CD14-positive monocyte (primary cell): ENCODE measurements at regions not wholly inside any gene's neighbourhood (a gene's known extent, or its start where the extent isn't known, plus 50 kb on each side); places are given as distances from the start of the nearest gene placed in this dataset.

Source experiments
- DNase-seq, 3 donors: peaks; one replicate each; pipeline ENCODE4 v3.0.0-alpha.2; 2011 to 2022
- H2AFZ ChIP-seq: 2 replicates; pipeline ENCODE4 v1.6.0; 2012; ENCODE audit warnings: mild to moderate bottlenecking, low read depth, low read length, inconsistent platforms; ENCODE audit not compliant: insufficient read depth, poor library complexity, severe bottlenecking
- H3K27ac ChIP-seq, 2 donors: 1 replicate in 1 of 2; 2 replicates in 1 of 2; pipeline ENCODE4 v1.5.1; 2012 to 2013; ENCODE audit warnings: low read length in 2 of 2, control low read depth in 1 of 2, inconsistent platforms in 1 of 2, low read depth in 1 of 2, mild to moderate bottlenecking in 1 of 2
- H3K27me3 ChIP-seq, 2 donors: one replicate each; pipeline versions ENCODE4 v1.6.0 to v1.6.1; 2011 to 2013; ENCODE audit warnings: low read length in 2 of 2; ENCODE audit not compliant: control insufficient read depth in 2 of 2, insufficient read depth in 2 of 2
- H3K36me3 ChIP-seq, 2 donors: replicated peaks in 1 of 2; 1 replicate in 1 of 2; 2 replicates in 1 of 2; pipeline versions ENCODE4 v1.5.1 to v1.6.1; 2012 to 2013; ENCODE audit warnings: low read length in 2 of 2, control low read depth in 1 of 2, inconsistent platforms in 1 of 2, mild to moderate bottlenecking in 1 of 2; ENCODE audit not compliant: insufficient read depth in 2 of 2, control insufficient read depth in 1 of 2
- H3K4me1 ChIP-seq, 2 donors: 1 replicate in 1 of 2; 2 replicates in 1 of 2; pipeline versions ENCODE4 v1.5.1 to v1.6.1; 2012 to 2013; ENCODE audit warnings: low read length in 2 of 2, control low read depth in 1 of 2, inconsistent platforms in 1 of 2, mild to moderate bottlenecking in 1 of 2, moderate library complexity in 1 of 2; ENCODE audit not compliant: insufficient read depth in 2 of 2, control insufficient read depth in 1 of 2
- H3K4me2 ChIP-seq: replicated peaks from 2 replicates; pipeline ENCODE3; 2012; ENCODE audit warnings: low read length, moderate library complexity, mild to moderate bottlenecking; ENCODE audit not compliant: poor library complexity, severe bottlenecking; ENCODE audit errors: extremely low read depth
- H3K4me3 ChIP-seq, 3 experiments: fragments of 200-600 bp in 1 of 3; sonication (generic) in 1 of 3; replicated peaks in 1 of 3; 1 replicate in 2 of 3; 2 replicates in 1 of 3; pipeline ENCODE4 v1.5.1; 2011 to 2013; ENCODE audit warnings: low read length in 3 of 3, mild to moderate bottlenecking in 3 of 3, control low read depth in 2 of 3, low read depth in 2 of 3, inconsistent platforms in 1 of 3, moderate library complexity in 1 of 3
- H3K79me2 ChIP-seq: 2 replicates; pipeline ENCODE4 v1.6.0; 2012; ENCODE audit warnings: mild to moderate bottlenecking, control low read depth, inconsistent platforms, low read length, moderate library complexity; ENCODE audit not compliant: insufficient read depth
- H3K9ac ChIP-seq: 2 replicates; pipeline ENCODE4 v1.6.0; 2017; ENCODE audit warnings: low read length, mild to moderate bottlenecking; ENCODE audit not compliant: insufficient read depth, poor library complexity, severe bottlenecking
- H3K9me3 ChIP-seq, 2 donors: replicated peaks in 1 of 2; 1 replicate in 1 of 2; 2 replicates in 1 of 2; pipeline versions ENCODE4 v1.5.1 to v1.6.1; 2012 to 2013; ENCODE audit warnings: low read length in 2 of 2, control low read depth in 1 of 2; ENCODE audit not compliant: control insufficient read depth in 1 of 2, insufficient read depth in 1 of 2
- H4K20me1 ChIP-seq: 2 replicates; pipeline ENCODE4 v1.6.0; 2012; ENCODE audit warnings: mild to moderate bottlenecking, low read length, control low read depth, moderate library complexity; ENCODE audit not compliant: insufficient read depth
- H3K27ac Mint-ChIP-seq, 7 donors: one replicate each; pipeline ENCODE4 v1.8.0; 2020; ENCODE audit warnings: mild to moderate bottlenecking in 7 of 7, mixed read lengths in 7 of 7, moderate library complexity in 6 of 7, inconsistent platforms in 2 of 7
- H3K27me3 Mint-ChIP-seq, 3 donors: one replicate each; pipeline ENCODE4 v1.8.0; 2021 to 2022; ENCODE audit warnings: low read depth in 3 of 3, mild to moderate bottlenecking in 3 of 3, mixed read lengths in 3 of 3, moderate library complexity in 3 of 3, inconsistent platforms in 1 of 3
- H3K36me3 Mint-ChIP-seq, 2 donors: one replicate each; pipeline ENCODE4 v1.8.0; 2020; ENCODE audit warnings: mixed read lengths in 2 of 2, inconsistent platforms in 1 of 2, mild to moderate bottlenecking in 1 of 2
- H3K4me1 Mint-ChIP-seq: one replicate; pipeline ENCODE4 v1.8.0; 2020; ENCODE audit warnings: mild to moderate bottlenecking, mixed read lengths
- H3K4me3 Mint-ChIP-seq, 2 donors: one replicate each; pipeline ENCODE4 v1.8.0; 2020; ENCODE audit warnings: mild to moderate bottlenecking in 2 of 2, mixed read lengths in 2 of 2, moderate library complexity in 1 of 2
- H3K9me3 Mint-ChIP-seq, 7 donors: one replicate each; pipeline ENCODE4 v1.8.0; 2020 to 2022; ENCODE audit warnings: mixed read lengths in 7 of 7, mild to moderate bottlenecking in 6 of 7, moderate library complexity in 6 of 7, inconsistent platforms in 2 of 7
- CTCF ChIP-seq: fragments of 200-600 bp; IDR thresholded peaks from one replicate; pipeline ENCODE4 v1.8.0; 2022; ENCODE audit warnings: antibody characterized with exemption, mild to moderate bottlenecking
- WGBS: methylation state at CpG from one replicate; pipeline ENCODE4 v1.1.5; 2013; ENCODE audit warnings: missing lambda C conversion rate; ENCODE audit not compliant: insufficient coverage; 5-methylcytosine and 5-hydroxymethylcytosine counted together
- intact Hi-C, 2 donors: fragments of 100-400 bp; cut with micrococcal nuclease; formaldehyde crosslinking; loops; one replicate each; pipeline versions ENCODE4 v1.15.0 to v1.15.1; 2023

- H3K27ac Mint-ChIP-seq, result no peak overlapping the region
- no peak overlapping the region for H2AFZ ChIP-seq
- H3K27ac ChIP-seq, result no peak overlapping the region
- WGBS, result 100% methylated on average over 1 of the region's 3 CpGs
- DNase-seq, result no peak
- H3K4me3 Mint-ChIP-seq, result no peak overlapping the region
- no peaks in the 10 kb centered on the region for H3K36me3 Mint-ChIP-seq
- no peak overlapping the region for H3K4me2 ChIP-seq
- no peak overlapping the region for H3K9ac ChIP-seq
- no peaks in the 10 kb centered on the region for H3K4me1 ChIP-seq
- no peaks in the 10 kb centered on the region for H4K20me1 ChIP-seq
- no peaks in the 10 kb centered on the region for H3K9me3 ChIP-seq
- H3K27me3 Mint-ChIP-seq, result peaks cover 0 to 2% (median 0%) of the 10 kb centered on the region in 3 donors
- intact Hi-C loops, result no loop called here
- no peaks in the 10 kb centered on the region for H3K27me3 ChIP-seq
- H3K79me2 ChIP-seq, result no peaks in the 10 kb centered on the region
- no peaks in the 10 kb centered on the region for H3K4me1 Mint-ChIP-seq
- H3K4me3 ChIP-seq, result no peak overlapping the region
- no peaks in the 10 kb centered on the region for H3K9me3 Mint-ChIP-seq
- H3K36me3 ChIP-seq, result no peaks in the 10 kb centered on the region
- no peak for TF ChIP-seq CTCF
These were observed 260.7 kb upstream of the KCNN2 start for GRCh38 chr5:114101153-114101552.

GRCh38 chr5:114113604-114114003 lies 248.3 kb upstream of the KCNN2 start:
- Histone ChIP-seq H3K27me3 (no peaks in the 10 kb centered on the region), H3K9ac (no peak overlapping the region), H3K27ac (no peak overlapping the region), H4K20me1 (no peaks in the 10 kb centered on the region), H3K4me3 (no peak overlapping the region), H2AFZ (no peak overlapping the region), H3K36me3 (no peaks in the 10 kb centered on the region), H3K79me2 (no peaks in the 10 kb centered on the region), H3K9me3 (no peaks in the 10 kb centered on the region), H3K4me2 (no peak overlapping the region), H3K4me1 (no peaks in the 10 kb centered on the region)
- 100% methylated on average over 1 of the region's 1 CpG for WGBS
- Mint-ChIP-seq H3K4me1 (no peaks in the 10 kb centered on the region), H3K9me3 (peaks cover 0 to 3% (median 0%) of the 10 kb centered on the region in 7 donors), H3K4me3 (no peak overlapping the region), H3K27me3 (peaks cover 0 to 5% (median 0%) of the 10 kb centered on the region in 3 donors), H3K36me3 (no peaks in the 10 kb centered on the region), H3K27ac (no peak overlapping the region)
- no peak for TF ChIP-seq CTCF
- no peak for DNase-seq
- intact Hi-C loops, result no loop called here
